A673 (cell line): ENCODE measurements at regions not wholly inside any gene's neighbourhood (a gene's known extent, or its start where the extent isn't known, plus 50 kb on each side); places are given as distances from the start of the nearest gene placed in this dataset.

Experiments
- BruUV-seq: library from RNA; stranded (reverse); fragments of 400-500 nt; replicated peaks from 2 replicates; lab custom pipeline; 2021; lab: Mats Ljungman, UMichigan
- CTCF ChIA-PET: fragments of 300-600 bp; sonication (Branson Sonifier 250); formaldehyde crosslinking; loops from one replicate; lab custom pipeline; 2022; ENCODE audit warnings: antibody characterized with exemption; lab: Charles Lee
- POLR2A ChIA-PET: fragments of 300-600 bp; sonication (Branson Sonifier 250); formaldehyde crosslinking; loops from one replicate; lab custom pipeline; 2022; ENCODE audit warnings: antibody characterized with exemption; ENCODE audit not compliant: low non-redundant PET; lab: Charles Lee
- DNase-seq: peaks from one replicate; pipeline ENCODE4 v3.0.0-alpha.2; 2015; ENCODE audit warnings: low spot score
- H3K27ac ChIP-seq: fragments of 200-600 bp; sonication (generic); 2 replicates; pipeline ENCODE4 v1.5.1; 2016; ENCODE audit warnings: mixed run types, low read depth, mild to moderate bottlenecking, mixed read lengths, antibody characterized with exemption, low read length; ENCODE audit not compliant: poor library complexity, severe bottlenecking
- H3K27me3 ChIP-seq: fragments of 200-600 bp; sonication (generic); replicated peaks from 2 replicates; pipeline ENCODE4 v1.6.1; 2017; ENCODE audit warnings: mixed run types, low read depth, mild to moderate bottlenecking, mixed read lengths, antibody characterized with exemption, low read length; ENCODE audit not compliant: insufficient read depth, poor library complexity
- H3K36me3 ChIP-seq: fragments of 200-600 bp; sonication (generic); 2 replicates; pipeline ENCODE4 v1.6.1; 2016; ENCODE audit warnings: mixed run types, mild to moderate bottlenecking, mixed read lengths, antibody characterized with exemption, low read length; ENCODE audit not compliant: insufficient read depth, poor library complexity, severe bottlenecking
- H3K4me1 ChIP-seq: fragments of 200-600 bp; sonication (generic); 2 replicates; pipeline ENCODE4 v1.6.1; 2017; ENCODE audit warnings: mixed run types, mild to moderate bottlenecking, mixed read lengths, antibody characterized with exemption, low read length; ENCODE audit not compliant: insufficient read depth, poor library complexity, severe bottlenecking
- H3K4me3 ChIP-seq: fragments of 200-600 bp; sonication (generic); 2 replicates; pipeline ENCODE4 v1.5.1; 2016; ENCODE audit warnings: low read depth, mixed run types, mild to moderate bottlenecking, mixed read lengths, low read length; ENCODE audit not compliant: poor library complexity, severe bottlenecking
- H3K9me3 ChIP-seq: fragments of 200-600 bp; sonication (generic); 2 replicates; pipeline ENCODE4 v1.6.1; 2016; ENCODE audit warnings: mixed run types, low read depth, mild to moderate bottlenecking, mixed read lengths, antibody characterized with exemption, low read length; ENCODE audit not compliant: poor library complexity, severe bottlenecking
- EZH2 ChIP-seq: fragments of 200-600 bp; sonication (generic); IDR thresholded peaks from 2 replicates; pipeline ENCODE4 v1.6.1; 2017; ENCODE audit warnings: borderline replicate concordance, low read depth, mild to moderate bottlenecking, mixed read lengths, antibody characterized with exemption, low read length; ENCODE audit not compliant: poor library complexity, severe bottlenecking
- intact Hi-C: fragments of 100-400 bp; cut with micrococcal nuclease; formaldehyde crosslinking; loops from one replicate; pipeline ENCODE4 v1.10.0; 2022; ENCODE audit not compliant: unreplicated experiment
- TF ChIP-seq, protein P1 (sequence below): fragments of 300-800, 200-600 bp; sonication (generic); conservative IDR thresholded peaks from 2 replicates; pipeline ENCODE4 v1.5.1; 2017; ENCODE audit warnings: low read depth, mild to moderate bottlenecking, antibody characterized with exemption, low read length, moderate library complexity, mixed read lengths

DNA sequence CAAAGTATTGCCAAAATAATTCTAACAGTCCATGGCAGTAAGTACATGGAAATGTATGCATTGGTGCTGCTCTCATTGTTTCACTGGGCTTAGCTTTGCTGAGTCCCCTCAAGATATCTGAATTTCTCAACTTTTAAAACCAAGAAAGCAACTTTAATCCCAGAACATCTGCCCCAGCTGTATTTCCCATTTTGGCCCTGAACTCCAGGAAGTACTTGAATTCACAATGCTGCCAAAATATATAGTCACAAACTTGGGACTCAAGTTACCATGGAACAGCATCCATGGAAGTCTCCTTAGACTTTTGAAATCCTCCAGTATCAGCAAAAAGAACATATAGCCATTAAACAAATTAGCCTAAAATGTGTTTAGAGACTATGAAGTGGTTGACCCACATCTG lies 78.5 kb upstream of the FLRT2 start:
- no peak overlapping the region for H3K27ac ChIP-seq
- intact Hi-C loops = no loop called here
- H3K4me1 ChIP-seq = no peaks in the 10 kb centered on the region
- H3K27me3 ChIP-seq = no peaks in the 10 kb centered on the region
- H3K36me3 ChIP-seq = no peaks in the 10 kb centered on the region
- no peak overlapping the region for H3K4me3 ChIP-seq
- DNase-seq = no peak
- CTCF ChIA-PET = no interaction called here
- no TSS peak for BruUV-seq
- no peaks in the 10 kb centered on the region for H3K9me3 ChIP-seq
- TF ChIP-seq EZH2 = no peak
- TF ChIP-seq, protein P1, sequence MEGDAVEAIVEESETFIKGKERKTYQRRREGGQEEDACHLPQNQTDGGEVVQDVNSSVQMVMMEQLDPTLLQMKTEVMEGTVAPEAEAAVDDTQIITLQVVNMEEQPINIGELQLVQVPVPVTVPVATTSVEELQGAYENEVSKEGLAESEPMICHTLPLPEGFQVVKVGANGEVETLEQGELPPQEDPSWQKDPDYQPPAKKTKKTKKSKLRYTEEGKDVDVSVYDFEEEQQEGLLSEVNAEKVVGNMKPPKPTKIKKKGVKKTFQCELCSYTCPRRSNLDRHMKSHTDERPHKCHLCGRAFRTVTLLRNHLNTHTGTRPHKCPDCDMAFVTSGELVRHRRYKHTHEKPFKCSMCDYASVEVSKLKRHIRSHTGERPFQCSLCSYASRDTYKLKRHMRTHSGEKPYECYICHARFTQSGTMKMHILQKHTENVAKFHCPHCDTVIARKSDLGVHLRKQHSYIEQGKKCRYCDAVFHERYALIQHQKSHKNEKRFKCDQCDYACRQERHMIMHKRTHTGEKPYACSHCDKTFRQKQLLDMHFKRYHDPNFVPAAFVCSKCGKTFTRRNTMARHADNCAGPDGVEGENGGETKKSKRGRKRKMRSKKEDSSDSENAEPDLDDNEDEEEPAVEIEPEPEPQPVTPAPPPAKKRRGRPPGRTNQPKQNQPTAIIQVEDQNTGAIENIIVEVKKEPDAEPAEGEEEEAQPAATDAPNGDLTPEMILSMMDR = no peak
- POLR2A ChIA-PET = no interaction called here

DNA sequence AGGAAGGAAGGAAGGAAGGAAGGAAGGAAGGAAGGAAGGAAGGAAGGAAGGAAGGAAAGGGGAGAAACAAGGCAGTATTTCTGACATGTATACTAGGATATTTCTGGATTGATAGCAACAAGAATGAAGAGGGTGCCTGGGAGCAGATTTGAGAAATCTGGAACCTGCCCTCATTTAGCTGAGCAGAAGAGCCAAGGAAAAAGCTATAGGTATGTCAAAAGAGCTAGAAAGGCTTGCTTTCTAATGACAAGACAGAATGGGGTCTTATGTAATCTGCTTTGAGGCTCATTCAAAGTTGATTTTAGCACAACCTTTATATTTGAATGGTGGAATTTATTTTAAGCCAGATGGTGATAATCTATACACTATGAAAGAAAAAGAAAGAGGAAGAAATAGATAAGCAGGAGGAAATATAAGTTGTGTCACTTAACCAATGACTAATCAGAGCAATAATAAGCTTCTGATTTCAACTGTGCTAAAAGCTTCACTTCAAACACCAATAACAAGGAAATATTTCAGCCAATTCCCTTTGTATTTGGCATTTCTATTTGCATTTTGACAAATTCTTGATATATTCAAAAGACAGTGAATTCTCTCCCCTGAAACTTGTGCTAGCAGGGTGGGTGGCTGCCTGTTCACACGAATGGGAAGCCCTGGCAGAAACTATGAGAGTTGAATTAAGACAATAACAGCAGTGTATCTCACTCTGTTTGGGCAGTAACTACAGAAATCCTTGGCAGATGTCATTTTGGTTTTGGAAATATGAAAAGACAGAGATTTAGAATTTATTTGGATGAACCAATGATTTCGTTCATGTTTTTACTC lies 76.3 kb upstream of the FLRT2 start:
- H3K4me3 ChIP-seq = no peak overlapping the region
- no TSS peak for BruUV-seq
- intact Hi-C loops = no loop called here
- TF ChIP-seq, protein P1 = no peak
- no peak for TF ChIP-seq EZH2
- H3K36me3 ChIP-seq = no peaks in the 10 kb centered on the region
- ChIA-PET CTCF (interaction anchor here (0.6 kb wide), 2 partner anchors 158 to 1322 kb away, joined by 3 to 7 read pairs; no protein-coding TSS in a partner anchor), POLR2A (no interaction called here)
- peak; percentile 16 for DNase-seq
- H3K4me1 ChIP-seq = no peaks in the 10 kb centered on the region
- no peaks in the 10 kb centered on the region for H3K9me3 ChIP-seq
- H3K27me3 ChIP-seq = no peaks in the 10 kb centered on the region
- no peak overlapping the region for H3K27ac ChIP-seq

DNA sequence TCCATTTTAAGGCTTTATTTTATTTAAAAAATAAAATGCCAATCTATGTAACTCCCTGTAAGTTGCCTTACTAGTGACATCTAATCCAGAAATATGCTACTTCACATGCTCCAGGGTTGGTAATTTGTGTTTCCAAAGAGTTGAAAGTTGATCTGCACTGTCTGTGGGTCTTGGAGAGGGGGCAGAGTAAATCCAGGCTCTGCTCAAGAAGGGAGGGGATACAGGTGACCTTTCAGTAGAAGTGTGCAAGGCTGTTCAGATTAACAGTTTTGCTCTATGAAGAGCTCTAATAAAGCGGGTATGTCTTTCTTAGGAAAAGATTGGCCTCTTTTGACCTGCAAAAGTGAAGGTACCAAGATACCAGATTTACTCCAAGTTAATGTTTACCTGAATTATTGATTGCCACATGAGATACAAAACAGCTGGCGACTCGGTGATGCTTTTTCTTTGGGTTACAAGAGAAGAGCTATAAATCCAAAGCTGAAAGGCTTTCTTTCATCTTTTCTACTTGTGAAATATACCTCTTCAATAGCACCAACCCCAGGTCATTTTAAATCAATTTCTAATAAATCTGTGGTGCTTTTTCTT lies 75.6 kb upstream of the FLRT2 start:
- Histone ChIP-seq H3K27ac (no peak overlapping the region), H3K27me3 (no peaks in the 10 kb centered on the region), H3K4me3 (no peak overlapping the region), H3K36me3 (no peaks in the 10 kb centered on the region), H3K4me1 (no peaks in the 10 kb centered on the region), H3K9me3 (no peaks in the 10 kb centered on the region)
- CTCF ChIA-PET = interaction anchor here (0.6 kb wide), 2 partner anchors 21 to 157 kb away, joined by 3 to 7 read pairs; no protein-coding TSS in a partner anchor
- no TSS peak for BruUV-seq
- DNase-seq = no peak
- POLR2A ChIA-PET = no interaction called here
- TF ChIP-seq, protein P1 = no peak
- no peak for TF ChIP-seq EZH2
- intact Hi-C loops = no loop called here
